Sciatic nerve (tissue), 2 donors: ENCODE measurements at regions not wholly inside any gene's neighbourhood (a gene's known extent, or its start where the extent isn't known, plus 50 kb on each side); places are given as distances from the start of the nearest gene placed in this dataset.
"Not testable (repeated sequence)": the region's sequence is repeated elsewhere in the genome, so short reads cannot be mapped to it uniquely, and the experiment has no call there.

Experiments used
- ATAC-seq: fragments of 200-7000 bp; cut with Tn5 transposase; one replicate; pipeline ENCODE4 v1.9.1; 2020; ENCODE audit warnings: mild to moderate bottlenecking, moderate library complexity
- DNase-seq: peaks from one replicate; pipeline ENCODE4 v3.0.0-alpha.2; 2020; ENCODE audit warnings: low spot score
- intact Hi-C: fragments of 100-400 bp; cut with DNase I; formaldehyde crosslinking; loops from one replicate; pipeline ENCODE4 v1.14.2; 2022
- donor health status: DM: no; HTN: no; CAD: no.
- donor health status: DM: no; HTN: no; CAD: no.

DNA sequence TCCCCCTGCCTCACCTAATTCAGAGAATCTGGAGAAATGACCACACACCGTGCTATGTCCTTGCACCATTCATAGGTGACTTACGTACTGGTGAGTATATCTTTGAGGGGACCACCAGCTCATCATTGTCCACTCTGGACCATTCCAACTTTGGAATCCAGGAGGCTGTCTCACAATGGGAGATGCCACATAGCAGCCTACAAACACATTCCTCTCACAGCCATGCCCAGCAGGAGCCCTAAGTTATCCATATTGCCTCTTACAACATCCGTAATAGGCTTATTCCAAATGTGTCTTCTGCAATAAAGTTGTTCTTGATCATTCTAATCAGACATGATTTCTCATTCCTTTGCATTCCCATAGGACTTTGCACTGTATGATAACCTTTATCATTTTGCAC is 436.7 kb downstream of the EFNB2 start:
- DNase-seq: no peak
- intact Hi-C loops: no loop called here
- ATAC-seq: no peak

- DNase-seq (no peak), ATAC-seq (no peak)
Measured at GRCh38 chr13:106096661-106097092, 438.8 kb downstream of the EFNB2 start.

GRCh38 chr13:106095919-106096318 is 439.5 kb downstream of the EFNB2 start:
- ATAC-seq (no peak), DNase-seq (no peak)
- intact Hi-C loops: no loop called here

More at GRCh38 chr13:106096661-106097092, 438.8 kb downstream of the EFNB2 start:
- intact Hi-C loops: no loop called here

DNA sequence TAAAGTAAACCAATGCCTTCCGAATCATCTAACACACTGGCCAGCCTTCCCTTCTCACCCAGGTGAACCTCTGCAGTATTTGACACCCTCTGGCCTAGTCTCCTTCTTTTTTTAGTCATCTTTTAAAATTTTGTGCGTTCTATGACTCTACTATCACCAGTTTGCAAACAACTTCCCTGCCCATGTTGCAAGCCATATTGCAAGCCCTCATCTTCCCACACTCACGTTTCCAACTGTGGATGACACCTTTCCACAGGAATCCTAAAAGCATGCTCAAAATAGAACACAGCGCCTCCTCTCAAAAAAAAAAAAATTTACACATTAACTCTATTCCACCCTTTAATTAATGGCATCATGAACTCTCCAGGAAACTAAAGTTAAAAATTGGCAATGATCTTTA is 440.1 kb downstream of the EFNB2 start:
- ATAC-seq (no peak), DNase-seq (no peak)
- intact Hi-C loops: no loop called here

DNA sequence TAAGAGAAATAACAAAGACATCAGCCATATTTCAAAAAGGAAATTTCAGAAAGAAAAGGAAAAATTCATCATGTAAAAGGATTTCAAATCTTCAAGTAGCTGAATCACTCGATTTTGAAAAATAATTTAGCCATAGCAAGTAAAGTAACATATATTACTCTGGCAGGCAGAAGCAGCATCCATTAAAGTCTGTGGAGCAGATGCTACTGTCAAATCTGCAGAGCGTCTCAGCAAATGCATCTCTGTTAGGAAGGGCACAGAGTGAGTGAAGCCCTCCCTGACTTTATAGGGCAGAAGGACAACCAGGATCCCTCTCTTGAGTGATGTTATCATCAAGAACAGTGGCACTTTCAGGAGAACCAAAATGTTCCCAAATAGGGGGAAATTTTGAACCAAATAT is 445.5 kb downstream of the EFNB2 start:
- intact Hi-C loops: no loop called here
- DNase-seq (no peak), ATAC-seq (no peak)

DNA sequence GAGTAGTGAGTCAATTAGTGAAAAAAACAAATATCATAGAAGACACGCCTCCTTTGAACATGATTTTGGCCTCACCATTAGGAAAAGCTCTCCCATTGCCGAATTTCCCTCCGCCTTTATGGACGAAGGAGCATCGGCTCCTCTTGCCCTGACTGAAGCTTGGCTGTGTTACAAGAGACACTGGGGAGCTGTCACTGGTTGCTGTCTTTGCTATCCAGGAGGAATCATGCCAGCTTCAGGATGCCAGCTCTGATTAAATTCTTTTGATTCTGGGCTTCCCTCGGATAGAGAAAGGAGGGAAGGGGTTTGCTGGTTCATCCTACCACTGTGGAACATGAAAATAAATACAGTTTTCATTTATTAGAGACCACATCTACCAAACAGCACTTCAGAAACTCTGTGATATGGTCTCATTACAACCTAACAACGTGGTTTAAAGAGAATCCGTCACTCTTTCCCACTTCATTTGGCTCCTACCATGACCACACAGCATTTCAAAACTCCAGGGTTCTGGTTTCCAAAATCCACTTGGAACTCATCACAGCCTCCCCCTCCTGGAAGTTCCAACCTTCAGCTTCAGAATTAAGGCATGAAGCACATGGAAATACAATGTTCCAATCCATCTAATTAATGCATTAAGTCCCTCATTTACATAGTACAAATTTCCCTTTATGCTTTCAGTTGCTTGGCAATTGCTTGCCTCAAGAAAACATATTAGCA is 446.0 kb downstream of the EFNB2 start:
- ATAC-seq (no peak), DNase-seq (no peak)
- intact Hi-C loops: no loop called here

- no peak for DNase-seq
- intact Hi-C loops: no loop called here
- no peak for ATAC-seq
Measured at GRCh38 chr13:106088085-106088484, 447.4 kb downstream of the EFNB2 start.

DNA sequence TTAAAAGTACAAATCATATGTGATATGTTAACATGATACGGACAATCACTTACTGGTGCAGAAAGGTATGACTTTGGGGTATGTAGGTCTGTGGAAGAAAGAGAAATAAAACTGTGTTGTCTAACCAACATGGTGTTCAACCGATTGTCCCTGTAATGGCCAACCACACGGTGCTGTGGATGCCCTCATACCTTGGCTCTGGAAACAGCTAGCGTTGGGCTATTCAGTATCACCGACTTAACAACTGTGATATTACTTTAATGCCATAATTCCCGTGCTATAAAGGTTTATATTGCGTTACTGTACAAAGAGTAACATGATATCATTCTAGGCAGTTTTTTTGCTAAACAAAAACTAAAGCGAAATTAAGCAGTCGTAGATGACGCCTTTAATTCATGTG is 448.3 kb downstream of the EFNB2 start:
- intact Hi-C loops: no loop called here
- DNase-seq (no peak), ATAC-seq (no peak)

DNA sequence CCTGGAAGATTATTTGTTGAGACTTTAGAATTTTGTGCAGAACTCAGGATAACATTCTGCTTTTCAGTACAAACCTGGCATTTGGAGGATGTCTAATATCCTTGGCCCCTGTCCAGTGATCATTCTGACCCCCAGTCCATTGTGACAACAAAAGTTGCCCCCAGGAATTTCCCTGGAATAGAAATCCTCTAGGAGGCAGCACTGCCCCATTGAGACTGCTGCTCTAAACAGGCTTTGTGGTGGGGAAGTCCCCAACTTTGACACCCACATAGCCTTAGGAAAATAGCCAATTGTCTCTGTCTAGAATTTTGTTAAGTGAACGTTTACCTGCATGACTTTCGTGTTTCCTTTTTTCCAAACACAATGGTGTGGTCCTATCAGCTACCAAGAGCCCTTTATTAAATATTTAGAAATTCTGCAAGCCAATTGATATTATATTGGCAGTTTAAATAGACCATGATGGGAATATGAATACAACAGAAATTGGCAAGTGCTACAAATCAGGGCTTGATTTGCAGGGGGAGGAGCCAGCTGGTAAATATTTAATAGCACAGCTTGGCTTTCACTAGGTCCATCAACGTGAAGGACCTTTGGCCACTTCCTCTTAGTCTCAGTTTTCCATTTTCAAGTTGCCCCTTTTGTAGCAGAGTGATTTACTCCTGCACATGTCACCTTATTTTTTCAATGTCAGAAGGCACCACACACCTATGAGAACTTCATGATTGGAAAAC is 451.7 kb downstream of the EFNB2 start:
- ATAC-seq (no peak), DNase-seq (no peak)
- intact Hi-C loops: no loop called here

GRCh38 chr13:106081221-106081620 is 454.2 kb downstream of the EFNB2 start:
- ATAC-seq, DNase-seq, intact Hi-C loops: not testable (repeated sequence)

DNA sequence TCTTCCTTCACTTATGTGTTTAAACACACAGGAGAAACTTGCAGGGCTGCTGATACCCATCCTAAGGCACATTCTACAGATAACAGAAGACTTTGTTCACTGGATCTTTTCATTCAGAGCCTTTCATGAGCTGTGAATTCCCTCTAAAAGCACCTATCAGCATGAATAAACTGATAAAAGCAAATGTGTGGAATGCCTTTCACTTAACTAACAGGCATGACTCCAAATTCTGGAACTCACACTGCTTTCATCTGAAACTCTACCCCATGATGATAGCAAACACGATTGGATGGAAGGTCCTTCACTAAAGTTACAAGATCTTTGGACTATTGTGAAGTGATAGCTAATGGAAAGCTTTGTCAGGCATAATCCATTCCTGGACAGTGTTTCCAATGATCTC is 457.3 kb downstream of the EFNB2 start:
- ATAC-seq: no peak
- DNase-seq: no peak
- intact Hi-C loops: no loop called here

DNA sequence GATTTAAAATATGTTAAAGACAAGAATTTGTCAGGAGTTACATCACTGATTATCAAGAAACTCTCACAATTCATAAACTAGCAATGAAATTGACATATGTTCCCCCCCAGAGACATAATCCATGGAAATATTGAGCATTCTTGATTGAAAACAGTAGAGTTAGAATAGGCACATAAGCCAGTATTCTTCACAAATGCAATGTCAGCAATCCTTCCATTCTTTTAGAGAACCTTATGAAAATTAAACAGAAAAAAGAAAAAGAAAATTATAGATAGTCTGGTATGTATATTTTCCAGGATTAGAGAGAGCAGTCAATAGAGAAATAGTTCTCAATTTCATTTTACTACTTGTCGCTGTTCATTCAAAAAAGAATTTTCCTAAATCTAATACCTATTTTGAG is 458.4 kb downstream of the EFNB2 start:
- no peak for DNase-seq
- intact Hi-C loops: no loop called here
- ATAC-seq: no peak

DNA sequence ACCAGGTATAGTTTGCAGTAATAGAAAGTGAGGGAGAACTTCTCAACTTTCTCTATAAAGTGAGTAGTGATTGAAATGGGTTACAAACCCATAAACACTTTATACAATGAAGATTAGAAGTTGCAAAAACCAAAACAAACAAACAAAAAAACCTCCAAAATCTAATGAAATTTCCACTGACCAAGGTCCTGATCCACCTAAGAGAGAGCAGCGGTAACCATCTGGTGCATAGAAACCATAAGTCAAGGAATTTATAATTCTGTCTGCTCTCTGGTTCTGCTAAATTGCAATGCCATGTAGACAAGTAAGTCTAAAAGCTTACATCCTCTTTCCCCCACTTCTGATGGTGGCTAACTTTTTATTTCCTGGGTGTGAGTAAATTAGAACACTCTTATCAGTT is 463.4 kb downstream of the EFNB2 start:
- ATAC-seq: no peak
- no peak for DNase-seq
- intact Hi-C loops: no loop called here

DNA sequence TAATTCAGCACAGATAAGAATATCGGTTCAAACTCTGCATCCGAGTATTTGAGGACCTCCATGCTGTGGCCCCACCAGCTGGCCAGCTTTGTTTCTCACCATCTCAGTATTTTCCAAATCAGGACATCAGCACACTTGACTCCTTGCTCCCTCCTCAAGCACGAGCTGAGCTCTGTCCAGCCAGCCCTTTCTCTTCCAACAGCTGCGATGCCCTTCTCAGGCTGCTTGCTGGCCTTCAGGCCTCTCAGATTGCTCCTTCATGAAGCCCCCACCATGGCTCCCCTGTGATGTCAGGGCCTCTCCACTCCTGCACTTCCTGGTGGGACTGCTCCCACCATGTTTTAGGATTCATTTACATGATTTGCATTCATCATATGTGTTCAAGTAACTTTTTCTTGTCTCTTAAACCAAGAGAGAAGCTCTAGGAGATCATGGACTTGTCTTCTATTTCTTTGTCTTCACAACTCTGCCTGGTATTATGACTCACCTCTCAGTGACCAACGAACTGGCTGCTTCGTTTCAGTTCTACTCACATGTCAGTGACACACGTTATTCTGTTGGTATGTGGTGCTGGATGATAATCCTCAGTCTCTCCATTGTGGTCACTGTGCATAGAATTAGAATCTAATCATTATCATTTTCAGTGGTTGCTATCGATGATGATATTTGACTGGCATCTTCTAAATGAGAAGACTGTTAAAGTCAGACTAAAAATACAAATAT is 471.7 kb downstream of the EFNB2 start:
- no peak for DNase-seq
- intact Hi-C loops: no loop called here
- no peak for ATAC-seq

DNA sequence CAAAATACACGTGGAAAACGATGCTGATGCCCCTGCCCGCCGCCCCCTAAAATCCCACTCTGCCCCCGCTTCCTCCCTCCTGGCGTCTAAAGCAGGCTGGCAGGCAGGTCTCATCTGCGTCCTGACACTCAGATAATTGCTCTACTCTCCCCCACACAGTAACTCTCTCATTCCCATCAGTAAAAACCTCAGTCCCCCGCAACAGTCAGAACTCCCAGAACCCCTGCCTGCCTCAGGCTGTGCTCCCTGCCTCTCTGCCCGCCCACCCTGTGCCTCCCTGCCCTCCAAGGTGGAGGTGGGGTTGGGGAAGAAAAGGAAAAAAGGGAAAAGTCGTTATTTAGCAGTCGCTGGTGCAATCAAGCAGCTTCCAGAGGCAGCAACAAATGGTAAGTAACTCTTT is 473.7 kb downstream of the EFNB2 start:
- intact Hi-C loops: no loop called here
- no peak for ATAC-seq

GRCh38 chr13:106056851-106057250 is 478.6 kb downstream of the EFNB2 start:
- intact Hi-C loops: no loop called here
- DNase-seq: no peak
- ATAC-seq: no peak

More for the DNA sequence above, 473.7 kb downstream of the EFNB2 start:
- DNase-seq: no peak

DNA sequence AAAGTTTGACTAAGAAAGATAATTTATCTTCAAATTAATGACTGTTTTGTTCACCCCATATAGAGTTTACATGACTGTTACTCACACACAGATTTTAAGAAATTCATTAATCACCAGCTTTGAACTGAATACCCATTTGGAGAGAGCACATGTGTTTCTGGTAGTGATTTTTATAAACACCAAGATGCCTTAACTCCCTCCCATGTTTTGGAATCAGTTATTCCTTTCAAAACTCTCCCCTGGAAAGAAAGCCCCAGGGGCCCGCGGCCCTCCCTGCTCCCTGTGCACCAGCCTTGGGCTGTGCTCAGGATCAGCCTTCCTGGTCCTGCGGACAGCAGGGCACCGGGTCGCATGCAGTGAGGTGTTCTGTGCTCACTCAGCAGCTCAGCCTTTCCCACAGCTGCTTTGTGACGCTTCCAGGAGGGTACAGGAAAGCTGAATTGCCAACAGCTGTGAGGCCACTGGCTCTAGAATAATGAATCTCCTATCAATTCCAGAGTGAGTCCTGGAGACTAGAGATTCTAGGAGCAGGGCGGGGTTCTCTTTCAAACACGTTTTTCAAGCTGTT is 483.2 kb downstream of the EFNB2 start:
- DNase-seq (no peak), ATAC-seq (no peak)
- intact Hi-C loops: no loop called here

- intact Hi-C loops: no loop called here
- no peak for ATAC-seq
- DNase-seq: no peak
Measured at GRCh38 chr13:106049171-106049570, 486.3 kb downstream of the EFNB2 start.

- ATAC-seq (no peak), DNase-seq (no peak)
- intact Hi-C loops: no loop called here
Measured at GRCh38 chr13:106048386-106048785, 487.1 kb downstream of the EFNB2 start.

GRCh38 chr13:106047859-106048258 is 487.6 kb downstream of the EFNB2 start:
- DNase-seq (no peak), ATAC-seq (no peak)
- intact Hi-C loops: no loop called here
